ENCODE measurements at regions not wholly inside any gene's neighbourhood (a gene's known extent, or its start where the extent isn't known, plus 50 kb on each side); places are given as distances from the start of the nearest gene placed in this dataset.

DNA sequence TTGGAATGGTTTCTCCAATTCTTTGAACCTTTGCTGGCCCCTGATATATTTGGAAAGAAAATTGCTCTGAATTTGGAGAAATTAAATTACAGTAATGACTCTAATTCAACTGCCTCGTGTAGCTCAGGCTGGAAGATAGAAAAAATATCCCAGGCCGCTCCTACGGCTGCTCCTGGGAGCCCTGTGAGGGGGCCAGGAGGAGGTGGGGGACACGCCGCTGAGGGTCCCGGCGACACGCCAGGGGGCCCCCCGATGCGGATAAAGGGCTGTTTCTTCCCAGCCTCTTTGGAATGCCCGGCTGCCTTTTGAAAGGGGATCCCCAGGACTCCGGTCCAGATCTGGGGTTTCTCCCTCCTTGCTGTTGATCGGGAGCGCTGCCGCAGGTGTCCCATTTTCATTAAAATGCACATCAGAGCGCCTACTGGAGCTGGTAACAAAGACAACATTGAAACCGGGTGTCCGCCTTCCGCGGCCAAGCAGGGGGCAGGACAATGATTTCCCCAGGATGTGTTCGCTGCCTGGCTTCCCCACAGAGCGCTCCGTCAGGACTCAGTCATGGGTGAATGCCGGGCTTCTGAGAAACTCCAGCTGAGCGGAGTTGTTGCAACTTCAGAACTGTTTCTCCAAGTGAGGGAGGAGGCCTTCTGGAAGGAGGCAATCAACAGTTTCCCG, 200.1 kb upstream of the KBTBD8 start:
- TF ChIP-seq CTCF (IDR thresholded peaks at IDR 0.05 in 8 of 11, conservative IDR thresholded peaks at IDR 0.05 in 3 of 11) (no peak), POLR2A (IDR thresholded peaks at IDR 0.05) (no peak)

All from spleen (tissue), 7 donors.